MG63 (cell line): ENCODE measurements at regions not wholly inside any gene's neighbourhood (a gene's known extent, or its start where the extent isn't known, plus 50 kb on each side); places are given as distances from the start of the nearest gene placed in this dataset.
"Not testable (repeated sequence)": the region's sequence is repeated elsewhere in the genome, so short reads cannot be mapped to it uniquely, and the experiment has no call there.

Source experiments
- DNase-seq: peaks from one replicate; pipeline ENCODE4 v3.0.0-alpha.2; 2020
- H3K27me3 ChIP-seq: fragments of 250-450 bp; sonication (Bioruptor Pico); 2 replicates; pipeline ENCODE4 v1.5.1; 2020; ENCODE audit warnings: mild to moderate bottlenecking, moderate library complexity
- H3K36me3 ChIP-seq: fragments of 250-450 bp; sonication (Bioruptor Pico); 2 replicates; pipeline ENCODE4 v1.5.1; 2020; ENCODE audit warnings: mild to moderate bottlenecking, moderate library complexity
- H3K4me3 ChIP-seq: fragments of 250-450 bp; sonication (Bioruptor Pico); 2 replicates; pipeline ENCODE4 v1.5.1; 2020; ENCODE audit warnings: mild to moderate bottlenecking, moderate library complexity
- H3K9me3 ChIP-seq: fragments of 250-450 bp; sonication (Bioruptor Pico); 2 replicates; pipeline ENCODE4 v1.5.1; 2020; ENCODE audit warnings: mild to moderate bottlenecking, moderate library complexity

GRCh38 chrX:95524018-95524417, 1160.6 kb upstream of the DIAPH2 start:
- not testable (repeated sequence) for H3K9me3 ChIP-seq, DNase-seq, H3K4me3 ChIP-seq, H3K27me3 ChIP-seq, H3K36me3 ChIP-seq

GRCh38 chrX:95536111-95536510, 1148.5 kb upstream of the DIAPH2 start:
- Histone ChIP-seq H3K9me3 (no peaks in the 10 kb centered on the region), H3K27me3 (no peaks in the 10 kb centered on the region), H3K4me3 (no peak overlapping the region), H3K36me3 (no peaks in the 10 kb centered on the region)
- DNase-seq: no peak

- Histone ChIP-seq H3K27me3 (no peaks in the 10 kb centered on the region), H3K36me3 (no peaks in the 10 kb centered on the region), H3K4me3 (no peak overlapping the region), H3K9me3 (no peaks in the 10 kb centered on the region)
- no peak for DNase-seq
Observed at GRCh38 chrX:95536661-95537060, 1148.0 kb upstream of the DIAPH2 start.

- H3K27me3 ChIP-seq: no peaks in the 10 kb centered on the region
- no peak for DNase-seq
- H3K9me3 ChIP-seq: no peaks in the 10 kb centered on the region
- no peaks in the 10 kb centered on the region for H3K36me3 ChIP-seq
- H3K4me3 ChIP-seq: no peak overlapping the region
Observed at GRCh38 chrX:95539041-95539440, 1145.6 kb upstream of the DIAPH2 start.

GRCh38 chrX:95549552-95549951, 1135.1 kb upstream of the DIAPH2 start:
- H3K9me3 ChIP-seq, H3K4me3 ChIP-seq, DNase-seq: not testable (repeated sequence)

GRCh38 chrX:95585321-95585720, 1099.3 kb upstream of the DIAPH2 start:
- Histone ChIP-seq H3K9me3 (no peaks in the 10 kb centered on the region), H3K36me3 (no peaks in the 10 kb centered on the region)
- DNase-seq: no peak

More at GRCh38 chrX:95549552-95549951, 1135.1 kb upstream of the DIAPH2 start:
- not testable (repeated sequence) for H3K27me3 ChIP-seq, H3K36me3 ChIP-seq

GRCh38 chrX:95612350-95612749, 1072.3 kb upstream of the DIAPH2 start:
- no peaks in the 10 kb centered on the region for H3K9me3 ChIP-seq
- no peak for DNase-seq
- H3K4me3 ChIP-seq: no peak overlapping the region
- H3K36me3 ChIP-seq: no peaks in the 10 kb centered on the region
- H3K27me3 ChIP-seq: no peaks in the 10 kb centered on the region

More at GRCh38 chrX:95585321-95585720, 1099.3 kb upstream of the DIAPH2 start:
- H3K4me3 ChIP-seq: no peak overlapping the region
- H3K27me3 ChIP-seq: no peaks in the 10 kb centered on the region

- DNase-seq: no peak
- H3K36me3 ChIP-seq: no peaks in the 10 kb centered on the region
- no peaks in the 10 kb centered on the region for H3K9me3 ChIP-seq
- H3K27me3 ChIP-seq: no peaks in the 10 kb centered on the region
- H3K4me3 ChIP-seq: no peak overlapping the region
Observed at GRCh38 chrX:95622200-95622599, 1062.4 kb upstream of the DIAPH2 start.

GRCh38 chrX:95626748-95627147, 1057.9 kb upstream of the DIAPH2 start:
- Histone ChIP-seq H3K36me3 (no peaks in the 10 kb centered on the region), H3K9me3 (no peaks in the 10 kb centered on the region)
- no peak for DNase-seq

GRCh38 chrX:95628796-95629195, 1055.8 kb upstream of the DIAPH2 start:
- no peak for DNase-seq
- no peaks in the 10 kb centered on the region for H3K36me3 ChIP-seq
- H3K27me3 ChIP-seq: no peaks in the 10 kb centered on the region
- H3K4me3 ChIP-seq: no peak overlapping the region
- H3K9me3 ChIP-seq: no peaks in the 10 kb centered on the region

More at GRCh38 chrX:95626748-95627147, 1057.9 kb upstream of the DIAPH2 start:
- Histone ChIP-seq H3K4me3 (no peak overlapping the region), H3K27me3 (no peaks in the 10 kb centered on the region)

- Histone ChIP-seq H3K4me3 (no peak overlapping the region), H3K27me3 (no peaks in the 10 kb centered on the region), H3K36me3 (no peaks in the 10 kb centered on the region), H3K9me3 (no peaks in the 10 kb centered on the region)
- DNase-seq: no peak
Observed at GRCh38 chrX:95629737-95630136, 1054.9 kb upstream of the DIAPH2 start.

GRCh38 chrX:95640226-95640625, 1044.4 kb upstream of the DIAPH2 start:
- Histone ChIP-seq H3K4me3 (no peak overlapping the region), H3K9me3 (no peaks in the 10 kb centered on the region), H3K36me3 (no peaks in the 10 kb centered on the region), H3K27me3 (no peaks in the 10 kb centered on the region)
- no peak for DNase-seq

GRCh38 chrX:95645738-95646137, 1038.9 kb upstream of the DIAPH2 start:
- no peak for DNase-seq
- Histone ChIP-seq H3K9me3 (no peaks in the 10 kb centered on the region), H3K36me3 (no peaks in the 10 kb centered on the region), H3K27me3 (no peaks in the 10 kb centered on the region), H3K4me3 (no peak overlapping the region)

- Histone ChIP-seq H3K36me3 (no peaks in the 10 kb centered on the region), H3K4me3 (no peak overlapping the region)
- no peak for DNase-seq
Observed at GRCh38 chrX:95662200-95662599, 1022.4 kb upstream of the DIAPH2 start.

GRCh38 chrX:95666056-95666455, 1018.6 kb upstream of the DIAPH2 start:
- Histone ChIP-seq H3K9me3 (no peaks in the 10 kb centered on the region), H3K27me3 (no peaks in the 10 kb centered on the region), H3K36me3 (no peaks in the 10 kb centered on the region), H3K4me3 (no peak overlapping the region)
- no peak for DNase-seq

More at GRCh38 chrX:95662200-95662599, 1022.4 kb upstream of the DIAPH2 start:
- Histone ChIP-seq H3K9me3 (no peaks in the 10 kb centered on the region), H3K27me3 (no peaks in the 10 kb centered on the region)

- Histone ChIP-seq H3K27me3 (no peaks in the 10 kb centered on the region), H3K4me3 (no peak overlapping the region), H3K9me3 (no peaks in the 10 kb centered on the region), H3K36me3 (no peaks in the 10 kb centered on the region)
- no peak for DNase-seq
Observed at GRCh38 chrX:95675011-95675410, 1009.6 kb upstream of the DIAPH2 start.

- no peak for DNase-seq
- Histone ChIP-seq H3K27me3 (no peaks in the 10 kb centered on the region), H3K9me3 (no peaks in the 10 kb centered on the region), H3K36me3 (no peaks in the 10 kb centered on the region), H3K4me3 (no peak overlapping the region)
Observed at GRCh38 chrX:95675794-95676193, 1008.8 kb upstream of the DIAPH2 start.

GRCh38 chrX:95678679-95679078, 1006.0 kb upstream of the DIAPH2 start:
- H3K9me3 ChIP-seq: no peaks in the 10 kb centered on the region
- DNase-seq: no peak
- no peaks in the 10 kb centered on the region for H3K36me3 ChIP-seq

GRCh38 chrX:95693365-95693764, 991.3 kb upstream of the DIAPH2 start:
- Histone ChIP-seq H3K9me3 (no peaks in the 10 kb centered on the region), H3K4me3 (no peak overlapping the region), H3K36me3 (no peaks in the 10 kb centered on the region), H3K27me3 (no peaks in the 10 kb centered on the region)
- no peak for DNase-seq

More at GRCh38 chrX:95678679-95679078, 1006.0 kb upstream of the DIAPH2 start:
- no peaks in the 10 kb centered on the region for H3K27me3 ChIP-seq
- H3K4me3 ChIP-seq: no peak overlapping the region
